Activated naive CD4-positive, alpha-beta T cell treated with anti-CD3 and anti-CD28 coated beads, Interleukin-2, amount 50 U/mL, for 72 hours (primary cell): ENCODE measurements at regions not wholly inside any gene's neighbourhood (a gene's known extent, or its start where the extent isn't known, plus 50 kb on each side); places are given as distances from the start of the nearest gene placed in this dataset.
A peak's percentile ranks its signal among the peaks of the same experiment; 100 is the strongest.
"Not testable (repeated sequence)": the region's sequence is repeated elsewhere in the genome, so short reads cannot be mapped to it uniquely, and the experiment has no call there.

ENCODE experiments used
- ATAC-seq, 2 donors: fragments of 150-1000 bp; cut with Tn5 transposase; 2 replicates each; pipeline ENCODE4 v1.10.0; 2021; ENCODE audit warnings: mild to moderate bottlenecking in 2 of 2, moderate library complexity in 2 of 2
- DNase-seq, 2 donors: peaks; one replicate each; pipeline ENCODE4 v3.0.0; 2021 to 2022; ENCODE audit warnings: low spot score in 2 of 2
- H3K27ac Mint-ChIP-seq, 2 donors: one replicate each; pipeline ENCODE4 v1.8.0; 2022; ENCODE audit warnings: mild to moderate bottlenecking in 2 of 2, mixed read lengths in 2 of 2
- H3K36me3 Mint-ChIP-seq, 2 donors: one replicate each; pipeline ENCODE4 v1.8.0; 2022; ENCODE audit warnings: mixed read lengths in 2 of 2
- H3K9me3 Mint-ChIP-seq, 2 donors: one replicate each; pipeline ENCODE4 v1.8.0; 2022; ENCODE audit warnings: mixed read lengths in 2 of 2

DNA sequence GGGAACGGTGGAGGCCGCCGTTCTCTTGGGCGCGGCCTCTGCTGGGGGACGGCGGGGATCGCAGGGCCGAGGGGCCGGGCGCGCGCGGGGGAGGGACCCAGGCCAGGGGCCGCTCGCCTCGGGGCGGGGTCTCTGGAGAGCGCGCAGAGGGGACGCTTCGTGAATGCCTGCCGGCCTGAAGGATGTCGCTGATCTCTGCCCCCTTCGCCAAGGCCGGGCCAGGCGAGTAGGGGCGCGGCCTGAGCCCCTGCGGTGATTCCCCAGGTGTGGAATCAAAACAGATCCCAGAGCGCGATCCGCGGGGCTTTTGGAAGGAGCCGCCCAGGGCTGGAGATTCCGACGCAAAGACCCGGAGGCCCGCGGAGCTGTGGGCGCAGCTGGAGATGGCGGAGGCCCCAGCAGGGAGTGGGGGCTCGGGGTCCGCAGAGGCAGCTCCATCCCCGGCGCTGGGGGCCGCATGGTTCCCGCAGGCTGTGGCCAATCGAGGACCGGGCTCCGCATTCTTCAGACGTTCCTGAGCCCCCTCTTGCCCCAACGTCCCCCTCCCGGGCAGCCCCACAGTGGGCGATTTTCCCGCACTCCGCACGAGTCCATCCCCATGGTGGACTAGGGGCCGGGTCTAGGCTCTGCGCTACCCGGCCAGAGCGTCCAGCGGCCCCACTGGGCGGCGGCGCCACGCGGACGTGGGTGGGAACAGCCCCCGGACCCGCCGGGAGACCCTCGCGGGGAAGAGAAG lies 166.0 kb downstream of the ACTR3B start:
- ATAC-seq = peak in 1 of 2 donors; percentile 60
- no peak for DNase-seq
- Mint-ChIP-seq H3K27ac (no peak overlapping the region), H3K36me3 (peaks cover 9 to 10% of the 10 kb centered on the region in 2 donors), H3K9me3 (peaks cover 10 to 21% of the 10 kb centered on the region in 2 donors)

DNA sequence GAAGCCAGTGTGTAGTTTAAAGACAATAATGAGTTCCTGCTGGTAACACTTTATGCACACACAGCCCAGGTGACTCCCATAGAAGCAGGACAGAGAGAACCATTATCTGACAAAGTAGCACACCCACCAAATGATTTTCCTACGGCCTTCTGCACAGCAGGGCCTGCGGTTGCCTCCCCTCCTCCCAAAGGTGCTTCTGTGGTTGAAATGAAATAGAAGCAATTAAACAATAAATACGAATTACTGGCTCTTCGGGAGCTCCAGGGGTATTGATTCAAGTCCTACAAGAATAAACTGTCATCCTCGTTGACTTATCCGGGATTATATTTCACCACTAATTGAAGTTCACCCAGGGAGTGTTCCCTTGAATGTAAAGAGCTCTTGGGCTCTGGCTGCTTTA lies 172.1 kb downstream of the ACTR3B start:
- DNase-seq (no peak), ATAC-seq (no peak)

DNA sequence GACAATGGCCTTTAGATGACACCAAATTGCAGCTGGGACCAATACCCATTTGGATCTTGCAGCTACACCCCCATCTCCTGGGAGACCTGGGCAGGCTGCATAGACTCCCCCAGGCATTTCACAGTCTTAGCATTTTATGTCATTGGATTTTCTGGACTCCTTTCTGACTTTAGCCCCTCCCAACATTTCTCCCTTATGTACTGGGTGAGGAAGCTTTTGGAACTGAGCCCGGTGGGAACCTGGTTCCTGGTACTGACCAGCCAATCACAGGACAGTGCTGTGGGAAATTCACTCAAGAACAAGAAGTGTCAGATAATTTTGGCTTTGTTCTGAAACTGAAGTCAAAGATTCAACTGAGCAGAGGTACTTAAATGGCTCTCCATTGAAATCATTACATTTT lies 177.7 kb downstream of the ACTR3B start:
- Mint-ChIP-seq H3K9me3 (no peaks in the 10 kb centered on the region), H3K36me3 (no peaks in the 10 kb centered on the region), H3K27ac (no peak overlapping the region)
- no peak for ATAC-seq
- no peak for DNase-seq

More for the DNA sequence above, 172.1 kb downstream of the ACTR3B start:
- H3K9me3 Mint-ChIP-seq = peaks cover 5 to 11% of the 10 kb centered on the region in 2 donors
- H3K36me3 Mint-ChIP-seq = no peaks in the 10 kb centered on the region
- H3K27ac Mint-ChIP-seq = no peak overlapping the region

DNA sequence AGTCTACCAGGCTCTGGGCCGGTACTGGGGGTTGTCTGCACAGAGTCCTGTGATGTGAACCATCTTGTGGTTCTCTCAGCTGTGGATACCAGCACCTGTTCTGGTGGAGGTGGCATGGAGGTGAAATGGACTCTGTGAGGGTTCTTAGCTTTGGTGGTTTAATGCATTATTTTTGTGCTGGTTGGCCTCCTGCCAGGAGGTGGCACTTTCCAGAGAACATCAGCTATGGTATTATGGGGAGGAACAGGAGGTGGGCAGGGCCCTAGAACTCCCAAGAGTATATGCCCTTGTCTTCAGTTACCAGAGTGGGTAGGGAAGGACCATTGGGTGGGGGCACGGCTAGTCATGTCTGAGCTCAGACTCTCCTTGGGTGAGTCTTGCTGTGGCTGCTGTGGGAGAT lies 187.1 kb downstream of the ACTR3B start:
- not testable (repeated sequence) for H3K36me3 Mint-ChIP-seq, H3K9me3 Mint-ChIP-seq, ATAC-seq

DNA sequence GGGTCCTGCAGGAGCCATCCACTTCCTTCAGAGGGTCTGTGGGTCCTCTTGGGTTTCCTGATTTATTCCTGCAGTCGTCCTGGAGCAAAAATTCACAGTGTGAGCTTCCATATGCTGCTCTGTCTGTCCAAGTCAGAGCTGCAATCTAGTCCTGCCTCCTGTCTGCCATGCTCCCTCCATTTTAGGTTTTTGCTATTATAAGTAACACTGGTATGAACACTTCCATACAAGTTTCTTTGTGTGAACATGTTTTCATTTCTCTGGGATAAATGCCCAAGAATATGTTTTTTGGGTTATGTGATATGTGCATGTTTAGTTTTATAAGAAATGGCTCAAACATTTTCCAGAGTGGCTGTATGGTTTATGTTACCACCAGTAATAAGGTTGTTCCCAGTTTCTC lies 188.1 kb downstream of the ACTR3B start:
- H3K9me3 Mint-ChIP-seq = peaks cover 5 to 9% of the 10 kb centered on the region in 2 donors
- no peak for DNase-seq
- H3K36me3 Mint-ChIP-seq = peaks cover 0 to 5% of the 10 kb centered on the region in 2 donors
- H3K27ac Mint-ChIP-seq = no peak overlapping the region
- no peak for ATAC-seq

More for the DNA sequence above, 187.1 kb downstream of the ACTR3B start:
- not testable (repeated sequence) for H3K27ac Mint-ChIP-seq, DNase-seq

DNA sequence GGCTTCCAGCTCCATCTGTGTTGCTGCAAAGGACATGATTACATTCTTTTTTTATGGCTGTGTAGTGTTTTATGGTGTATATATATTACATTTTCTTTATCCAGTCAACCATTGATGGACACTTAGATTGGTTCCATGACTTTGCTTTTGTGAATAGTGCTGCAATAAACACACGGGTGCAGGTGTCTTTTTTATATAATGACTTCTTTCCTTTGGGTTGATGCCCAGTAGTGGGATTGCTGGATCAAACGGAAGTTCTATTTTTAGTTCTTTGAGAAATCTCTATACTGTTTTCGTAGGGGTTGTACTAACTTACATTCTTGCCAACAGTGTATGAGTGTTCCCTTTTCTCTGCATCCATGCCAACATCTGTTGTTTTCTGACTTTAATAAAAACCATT lies 189.7 kb downstream of the ACTR3B start:
- ATAC-seq = no peak
- H3K27ac Mint-ChIP-seq = no peak overlapping the region
- DNase-seq = no peak
- H3K36me3 Mint-ChIP-seq = peaks cover 0 to 5% of the 10 kb centered on the region in 2 donors
- peaks cover 5 to 9% of the 10 kb centered on the region in 2 donors for H3K9me3 Mint-ChIP-seq

DNA sequence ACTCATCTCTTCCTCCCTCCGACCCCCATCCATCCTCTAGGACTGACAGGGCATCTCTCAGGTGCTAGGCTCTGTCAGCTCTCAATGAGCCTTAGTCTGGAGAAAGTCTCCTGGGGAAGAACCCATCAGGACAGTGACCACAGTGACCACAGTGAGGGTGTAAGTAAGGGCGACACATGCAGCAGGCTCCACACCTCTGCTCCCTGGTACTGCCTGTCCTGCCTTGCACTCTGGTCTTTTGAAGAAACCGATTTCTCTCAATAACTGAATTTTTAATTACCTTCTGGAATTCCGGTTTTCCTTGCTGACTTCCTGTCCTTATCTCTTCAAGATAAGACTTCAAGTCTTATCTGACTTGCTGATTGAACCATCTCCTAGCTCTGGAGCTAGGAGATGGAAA lies 190.2 kb downstream of the ACTR3B start:
- ATAC-seq (no peak), DNase-seq (no peak)
- H3K27ac Mint-ChIP-seq = no peak overlapping the region
- H3K9me3 Mint-ChIP-seq = peaks cover 5 to 9% of the 10 kb centered on the region in 2 donors
- peaks cover 0 to 5% of the 10 kb centered on the region in 2 donors for H3K36me3 Mint-ChIP-seq

DNA sequence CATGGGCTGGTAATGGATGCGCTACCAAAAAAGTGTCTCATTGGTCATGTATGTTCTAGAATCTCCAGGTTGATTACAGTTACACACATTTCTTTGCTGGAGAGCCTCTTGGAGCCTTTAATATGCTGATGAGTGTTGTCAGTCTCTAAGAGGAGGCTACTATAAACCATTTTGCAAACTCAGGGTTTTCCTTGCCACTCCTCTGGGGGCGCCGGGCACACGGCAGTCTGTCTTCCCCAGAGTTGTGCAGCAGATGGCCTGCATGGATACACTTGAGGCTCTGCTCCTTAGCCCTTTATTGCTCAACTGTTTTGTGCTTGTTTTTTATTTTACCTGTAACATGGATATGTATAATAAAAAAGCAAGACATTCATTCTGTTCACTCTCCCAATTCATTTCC lies 196.5 kb downstream of the ACTR3B start:
- no peaks in the 10 kb centered on the region for H3K36me3 Mint-ChIP-seq
- peaks cover 4 to 10% of the 10 kb centered on the region in 2 donors for H3K9me3 Mint-ChIP-seq
- no peak overlapping the region for H3K27ac Mint-ChIP-seq
- DNase-seq = no peak
- ATAC-seq = no peak

DNA sequence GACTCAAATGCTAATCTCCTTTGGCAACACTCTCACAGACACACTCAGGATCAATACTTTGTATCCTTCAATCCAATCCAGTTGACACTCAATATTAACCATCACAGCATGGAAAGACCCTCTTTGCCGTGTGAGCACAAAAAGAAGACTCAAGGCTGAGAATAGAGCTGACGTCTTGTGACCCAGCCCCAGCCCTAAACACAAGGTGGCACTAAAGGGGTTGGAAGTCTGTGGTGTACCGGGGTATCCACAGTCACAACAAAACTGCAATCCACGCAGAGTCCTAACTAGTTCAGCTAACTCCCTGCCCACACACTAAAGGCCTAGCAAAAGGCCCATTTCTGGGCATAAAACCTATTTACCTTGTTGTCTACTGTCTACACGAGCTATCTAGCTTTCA lies 200.1 kb downstream of the ACTR3B start:
- ATAC-seq = no peak
- Mint-ChIP-seq H3K36me3 (no peaks in the 10 kb centered on the region), H3K27ac (no peak overlapping the region), H3K9me3 (peaks cover 3 to 21% of the 10 kb centered on the region in 2 donors)
- DNase-seq = no peak

DNA sequence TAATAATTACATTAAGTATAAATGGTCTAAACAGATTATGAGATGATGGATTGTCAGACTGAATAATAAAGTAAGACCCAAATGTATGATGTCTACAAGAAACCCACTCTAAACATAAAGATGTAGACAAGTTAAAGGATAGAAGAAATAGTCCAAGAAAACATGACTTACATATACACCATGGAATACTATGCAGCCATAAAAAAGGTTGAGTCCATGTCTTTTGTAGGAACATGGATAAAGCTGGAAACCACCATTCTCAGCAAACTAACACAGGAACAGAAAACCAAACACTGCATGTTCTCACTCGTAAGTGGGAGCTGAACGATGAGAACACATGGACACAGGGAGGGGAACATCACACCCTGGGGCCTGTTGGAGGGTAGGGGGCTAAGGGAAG lies 202.2 kb downstream of the ACTR3B start:
- not testable (repeated sequence) for H3K27ac Mint-ChIP-seq, DNase-seq, H3K36me3 Mint-ChIP-seq, ATAC-seq
- H3K9me3 Mint-ChIP-seq = peaks cover 3 to 21% of the 10 kb centered on the region in 2 donors

DNA sequence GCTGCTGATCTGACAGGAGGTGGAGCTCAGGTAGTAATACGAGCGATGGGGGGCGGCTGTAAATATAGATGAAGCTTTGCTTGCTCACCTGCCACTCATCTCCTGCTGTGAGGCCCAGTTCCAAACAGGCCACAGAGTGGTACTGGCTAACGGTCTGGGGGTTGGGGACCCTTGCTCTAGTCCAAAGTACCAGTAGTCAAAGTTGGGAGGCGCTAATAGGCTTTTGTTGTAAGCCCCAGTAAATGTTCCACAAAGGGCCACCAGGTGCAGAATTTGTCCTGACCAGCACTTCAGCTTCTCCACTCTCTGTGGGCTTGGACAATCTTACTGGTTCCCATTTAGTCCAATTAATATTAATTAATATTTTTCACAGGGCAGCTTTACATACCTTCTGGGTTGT lies 206.6 kb downstream of the ACTR3B start:
- H3K36me3 Mint-ChIP-seq = no peaks in the 10 kb centered on the region
- no peak overlapping the region for H3K27ac Mint-ChIP-seq
- peaks cover 3 to 11% of the 10 kb centered on the region in 2 donors for H3K9me3 Mint-ChIP-seq

DNA sequence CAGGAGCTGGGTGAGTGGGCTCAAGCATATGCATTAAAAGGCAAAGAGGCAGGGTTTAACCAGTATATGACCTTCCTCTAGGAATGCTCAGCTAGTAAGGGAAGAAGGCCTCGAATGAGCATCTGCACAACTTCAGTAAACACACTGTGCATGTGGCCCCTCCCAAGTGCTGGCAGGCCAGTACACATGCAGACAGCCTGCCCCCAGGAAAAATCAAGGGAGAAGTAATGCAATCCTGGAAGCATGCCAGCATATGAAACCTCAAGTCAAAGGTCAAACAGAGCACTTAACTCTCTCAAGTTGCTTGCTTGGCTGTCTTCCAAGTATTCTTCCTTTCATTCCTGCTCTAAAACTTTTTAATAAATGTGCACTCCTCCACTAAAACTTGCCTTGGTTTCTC lies 208.4 kb downstream of the ACTR3B start:
- H3K27ac Mint-ChIP-seq = no peak overlapping the region
- no peak for DNase-seq
- H3K9me3 Mint-ChIP-seq = peaks cover 0 to 12% of the 10 kb centered on the region in 2 donors

More for the DNA sequence above, 206.6 kb downstream of the ACTR3B start:
- ATAC-seq = no peak
- no peak for DNase-seq

DNA sequence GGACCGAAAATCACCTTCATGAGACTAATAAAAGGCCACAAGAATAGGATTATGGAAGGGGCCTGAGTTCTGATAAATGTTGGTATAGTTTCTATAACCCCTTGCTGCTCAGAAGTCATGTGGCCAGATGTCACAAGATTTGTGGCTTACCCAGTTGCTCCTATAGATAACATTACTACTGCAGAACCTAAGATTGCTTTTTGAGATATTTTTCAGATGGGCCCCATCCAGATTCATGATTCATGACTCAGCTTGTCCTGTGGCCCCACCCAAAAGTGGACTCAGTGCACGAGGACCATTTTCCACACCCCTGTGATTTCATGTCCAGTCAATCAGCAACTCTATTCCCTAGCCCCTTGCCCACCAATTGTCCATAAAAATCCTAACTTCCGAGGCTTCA lies 209.0 kb downstream of the ACTR3B start:
- Mint-ChIP-seq H3K27ac (no peak overlapping the region), H3K36me3 (peaks cover 0 to 4% of the 10 kb centered on the region in 2 donors), H3K9me3 (peaks cover 0 to 12% of the 10 kb centered on the region in 2 donors)
- DNase-seq = no peak
- no peak for ATAC-seq

More for the DNA sequence above, 208.4 kb downstream of the ACTR3B start:
- H3K36me3 Mint-ChIP-seq = peaks cover 0 to 4% of the 10 kb centered on the region in 2 donors
- ATAC-seq = no peak

DNA sequence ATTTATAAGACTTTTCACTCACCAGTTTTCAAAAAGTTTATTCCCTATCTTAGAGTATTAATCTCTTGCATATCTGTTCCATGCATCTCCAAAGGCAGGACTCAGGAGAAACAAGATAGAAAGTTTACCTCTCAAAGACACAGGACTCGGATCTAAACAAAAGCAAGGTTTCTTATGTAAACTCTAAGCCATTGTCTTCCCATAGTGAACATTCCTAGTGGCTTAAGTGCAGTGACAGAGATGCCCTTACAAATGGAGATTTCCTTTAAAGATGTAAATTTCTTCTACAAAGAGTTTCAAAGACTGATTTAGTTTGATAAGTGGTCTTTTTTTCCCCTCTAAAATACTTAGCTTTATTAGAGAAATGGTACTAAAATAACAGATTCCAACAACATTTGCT lies 209.8 kb downstream of the ACTR3B start:
- H3K36me3 Mint-ChIP-seq = peaks cover 0 to 4% of the 10 kb centered on the region in 2 donors
- H3K27ac Mint-ChIP-seq = no peak overlapping the region
- DNase-seq (no peak), ATAC-seq (no peak)
- peaks cover 0 to 12% of the 10 kb centered on the region in 2 donors for H3K9me3 Mint-ChIP-seq

DNA sequence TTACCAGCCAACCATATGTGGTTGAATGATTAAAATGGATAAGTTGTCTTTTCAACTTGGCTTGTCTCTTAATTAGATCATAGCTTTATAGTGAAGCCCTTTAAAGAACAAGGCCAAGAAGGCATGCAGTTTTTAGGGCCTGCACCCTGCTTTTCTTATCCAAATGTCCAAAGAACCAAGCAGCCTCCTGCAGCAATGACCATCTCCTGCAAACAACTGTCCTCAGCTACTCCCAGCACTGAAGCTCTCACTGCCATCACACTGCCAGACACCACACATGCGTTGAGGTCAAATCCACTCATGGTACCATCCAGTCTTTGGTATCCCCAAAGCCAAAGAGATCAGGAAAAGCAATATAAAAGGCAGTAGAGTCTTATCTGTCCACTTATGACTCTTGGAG lies 210.3 kb downstream of the ACTR3B start:
- ATAC-seq (no peak), DNase-seq (no peak)
- peaks cover 0 to 12% of the 10 kb centered on the region in 2 donors for H3K9me3 Mint-ChIP-seq
- no peak overlapping the region for H3K27ac Mint-ChIP-seq
- H3K36me3 Mint-ChIP-seq = peaks cover 0 to 4% of the 10 kb centered on the region in 2 donors

DNA sequence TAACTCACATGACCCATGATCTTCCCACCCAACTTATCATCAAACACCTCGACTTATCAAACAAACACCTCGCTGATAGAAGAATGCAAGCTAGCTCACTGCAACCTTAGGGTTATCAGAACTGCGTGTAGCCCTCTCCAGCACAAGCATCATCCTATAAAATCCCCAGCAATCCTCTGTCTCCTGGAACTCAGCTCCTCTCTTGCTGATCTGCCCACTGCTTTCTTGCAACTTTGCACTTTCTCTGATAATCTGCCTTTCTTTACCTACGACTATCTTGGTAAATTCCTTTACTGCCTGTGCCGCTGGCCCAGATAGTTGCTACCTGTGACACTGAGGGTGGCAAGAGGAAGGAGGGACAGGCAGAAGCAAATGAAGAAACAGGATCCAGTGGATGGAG lies 210.9 kb downstream of the ACTR3B start:
- Mint-ChIP-seq H3K9me3 (peaks cover 0 to 12% of the 10 kb centered on the region in 2 donors), H3K36me3 (peaks cover 0 to 4% of the 10 kb centered on the region in 2 donors), H3K27ac (no peak overlapping the region)
- ATAC-seq (no peak), DNase-seq (no peak)

DNA sequence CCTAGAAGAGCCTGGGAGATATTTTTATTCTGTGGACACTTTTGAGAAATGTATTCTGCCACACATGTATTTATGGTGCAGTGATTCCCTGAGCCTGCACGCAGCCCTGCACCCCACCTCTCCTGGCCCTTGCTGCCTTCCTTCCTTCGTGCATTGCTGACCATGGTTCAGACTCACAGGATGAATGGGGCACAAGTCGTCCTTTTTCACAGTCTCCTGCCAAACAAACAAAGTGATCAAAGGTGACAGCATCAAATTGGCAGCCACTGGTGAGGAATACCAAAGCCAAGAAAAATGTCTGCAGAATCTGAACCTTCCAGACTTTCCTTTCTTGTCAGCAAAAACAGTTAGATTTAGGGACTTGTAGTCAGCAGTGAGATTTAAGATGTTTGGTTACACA lies 215.0 kb downstream of the ACTR3B start:
- Mint-ChIP-seq H3K36me3 (peaks cover 0 to 4% of the 10 kb centered on the region in 2 donors), H3K27ac (no peak overlapping the region), H3K9me3 (peaks cover 0 to 12% of the 10 kb centered on the region in 2 donors)
- ATAC-seq = no peak
- no peak for DNase-seq

DNA sequence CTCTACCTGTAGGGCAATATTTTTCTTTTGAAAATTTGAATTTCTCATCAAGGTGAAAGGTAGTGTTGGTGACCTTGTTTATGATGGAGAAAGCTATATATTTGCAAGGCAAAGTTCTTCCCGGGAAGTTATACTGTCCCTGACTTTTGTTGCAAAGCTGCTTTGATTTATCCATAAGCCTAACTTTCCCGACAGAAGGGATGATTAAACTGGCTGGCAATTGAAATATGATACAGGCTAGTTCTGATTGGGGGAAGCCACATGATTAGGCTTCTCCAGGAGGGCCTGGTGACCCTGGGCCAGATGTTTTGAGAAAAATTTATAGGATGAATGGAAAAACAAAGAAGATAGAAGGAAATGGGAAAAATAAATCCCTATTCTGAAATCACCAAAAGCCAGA lies 215.5 kb downstream of the ACTR3B start:
- no peak for ATAC-seq
- Mint-ChIP-seq H3K9me3 (peaks cover 0 to 12% of the 10 kb centered on the region in 2 donors), H3K36me3 (peaks cover 0 to 4% of the 10 kb centered on the region in 2 donors), H3K27ac (no peak overlapping the region)
- no peak for DNase-seq
